NCI-H345 treated with DMSO at 0.1 percent for 48 hours (cell line): ENCODE measurements at regions not wholly inside any gene's neighbourhood (a gene's known extent, or its start where the extent isn't known, plus 50 kb on each side); places are given as distances from the start of the nearest gene placed in this dataset.
"Not testable (repeated sequence)": the region's sequence is repeated elsewhere in the genome, so short reads cannot be mapped to it uniquely, and the experiment has no call there.

Experiments
- DNase-seq: peaks from one replicate; lab custom pipeline; 2025; ENCODE audit not compliant: unreplicated experiment; lab: John Stamatoyannopoulos, UW

- DNase-seq = no peak
Measured at GRCh38 chr6:130603391-130603790, 223.8 kb upstream of the SMLR1 start.

DNA sequence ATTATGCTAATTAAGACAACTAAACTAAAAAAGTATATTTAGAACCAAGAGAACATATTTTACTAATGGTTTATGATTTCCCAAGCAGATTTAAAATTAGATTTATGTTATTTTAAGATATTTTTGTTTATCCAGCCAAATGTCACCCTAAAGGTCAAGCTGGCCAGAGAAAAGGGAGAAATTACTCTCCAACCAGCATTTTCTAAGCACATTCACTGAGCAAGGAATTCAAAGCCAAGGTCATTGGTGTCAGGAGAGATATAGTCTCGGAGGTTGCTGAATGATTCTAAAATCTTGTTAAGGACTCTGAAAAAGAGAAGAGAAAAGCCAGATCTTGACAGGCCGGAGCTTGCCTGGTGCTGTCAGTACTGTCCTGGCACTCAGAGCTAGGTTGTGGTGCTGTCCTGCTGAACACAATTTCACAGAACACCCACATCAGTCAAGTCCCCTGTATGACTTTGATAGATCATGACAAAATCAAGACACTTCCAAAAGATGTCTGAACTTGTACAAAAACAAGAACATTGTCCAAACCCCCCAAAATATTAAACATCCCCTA lies 222.3 kb upstream of the SMLR1 start:
- no peak for DNase-seq

DNA sequence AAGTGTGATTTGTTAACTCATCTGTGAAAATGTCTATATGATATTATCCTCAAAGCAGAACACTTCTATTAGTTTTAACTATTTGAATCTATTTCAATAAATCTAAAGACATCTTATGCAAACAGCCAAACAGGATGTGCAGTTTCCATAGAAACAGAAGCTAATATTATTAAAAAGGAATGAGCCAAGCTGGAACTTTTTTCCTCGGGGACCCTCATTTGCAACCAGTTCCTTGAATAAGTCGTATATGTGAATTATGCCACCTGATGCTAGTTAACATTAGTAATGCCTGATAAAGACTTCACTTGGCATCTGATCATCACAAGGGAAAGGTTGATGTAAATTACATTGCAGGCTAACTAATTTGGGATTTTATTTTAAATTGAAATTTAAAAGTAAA lies 216.9 kb upstream of the SMLR1 start:
- DNase-seq = no peak

GRCh38 chr6:130611366-130611765 lies 215.8 kb upstream of the SMLR1 start:
- no peak for DNase-seq

- DNase-seq = no peak
Measured at GRCh38 chr6:130613176-130613575, 214.0 kb upstream of the SMLR1 start.

DNA sequence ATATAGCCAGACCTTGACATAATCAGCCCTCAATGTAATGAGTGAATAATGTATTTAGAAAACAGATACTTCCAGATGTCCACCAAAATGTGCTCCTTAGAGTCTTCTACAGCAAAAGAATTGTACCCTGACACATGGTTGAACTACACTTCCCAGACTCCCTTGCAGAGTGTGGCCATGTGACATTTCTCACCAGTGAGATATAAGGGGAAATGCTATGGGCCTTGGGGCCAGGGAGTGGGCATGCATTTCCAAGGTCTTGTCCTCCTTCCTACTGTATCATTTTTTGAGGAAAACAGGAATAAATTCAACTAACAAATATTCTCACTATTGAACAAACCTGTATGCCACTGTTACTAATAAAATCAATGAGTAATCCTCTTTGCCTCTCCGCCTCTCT lies 211.4 kb upstream of the SMLR1 start:
- DNase-seq = no peak

GRCh38 chr6:130617658-130618057 lies 209.5 kb upstream of the SMLR1 start:
- no peak for DNase-seq

DNA sequence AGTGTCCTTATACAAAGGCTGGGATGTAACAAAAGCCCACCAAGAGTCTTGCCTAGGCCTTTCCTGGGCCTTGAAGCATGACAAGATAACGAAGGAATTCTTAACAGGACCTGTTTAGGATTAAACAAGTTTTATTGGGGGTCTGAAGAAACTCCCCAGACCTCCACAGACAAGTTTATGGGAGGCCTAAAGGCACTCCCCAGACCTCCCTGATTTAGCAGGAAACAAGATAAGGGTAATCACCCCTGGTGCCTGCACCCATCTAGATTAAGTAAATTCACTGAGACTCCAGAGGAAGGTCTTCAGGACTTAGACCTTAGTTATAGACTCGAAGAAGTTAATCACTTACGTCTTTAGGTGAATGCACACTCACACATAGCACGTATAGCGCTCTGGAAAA lies 208.4 kb upstream of the SMLR1 start:
- DNase-seq = not testable (repeated sequence)

GRCh38 chr6:130620338-130620781 lies 206.8 kb upstream of the SMLR1 start:
- no peak for DNase-seq

DNA sequence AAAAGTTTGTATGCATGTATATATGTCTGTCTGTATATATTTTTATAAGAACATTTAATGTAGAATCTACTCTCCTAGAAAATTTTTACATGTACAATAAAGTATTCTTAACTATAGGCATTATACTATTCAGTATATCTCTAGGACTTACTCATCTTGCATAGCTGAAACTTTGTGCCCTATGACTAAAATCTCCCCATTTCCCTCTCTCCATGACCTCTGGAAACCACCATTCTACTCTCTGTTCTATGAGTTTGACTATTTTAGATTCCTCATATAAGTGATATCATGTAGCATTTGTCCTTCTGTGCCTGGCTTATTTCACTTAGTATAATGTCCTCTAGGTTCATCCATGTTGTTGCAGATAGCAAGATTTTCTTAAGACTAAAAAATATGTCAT lies 205.1 kb upstream of the SMLR1 start:
- no peak for DNase-seq

DNA sequence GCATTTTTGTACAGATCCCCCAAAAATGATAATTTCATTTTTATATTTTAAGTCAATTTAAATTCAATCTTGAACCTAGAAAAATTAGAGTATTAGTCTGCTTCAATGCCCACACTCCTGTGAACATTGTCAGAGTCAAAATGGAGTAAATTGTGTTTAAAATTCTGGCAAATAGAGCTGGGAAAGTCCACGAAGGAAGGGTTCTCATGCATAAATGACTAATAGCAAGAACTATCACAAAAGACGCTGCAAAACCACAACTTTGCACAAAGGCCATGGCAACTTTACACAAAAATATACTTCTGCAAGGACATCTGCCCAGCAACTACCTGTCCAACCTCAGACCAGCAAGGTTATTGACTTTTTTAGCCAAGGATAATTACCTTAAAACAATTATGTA lies 203.2 kb upstream of the SMLR1 start:
- no peak for DNase-seq

GRCh38 chr6:130625825-130626527 lies 201.2 kb upstream of the SMLR1 start:
- DNase-seq = no peak

- no peak for DNase-seq
Measured at GRCh38 chr6:130628862-130629261, 198.3 kb upstream of the SMLR1 start.

DNA sequence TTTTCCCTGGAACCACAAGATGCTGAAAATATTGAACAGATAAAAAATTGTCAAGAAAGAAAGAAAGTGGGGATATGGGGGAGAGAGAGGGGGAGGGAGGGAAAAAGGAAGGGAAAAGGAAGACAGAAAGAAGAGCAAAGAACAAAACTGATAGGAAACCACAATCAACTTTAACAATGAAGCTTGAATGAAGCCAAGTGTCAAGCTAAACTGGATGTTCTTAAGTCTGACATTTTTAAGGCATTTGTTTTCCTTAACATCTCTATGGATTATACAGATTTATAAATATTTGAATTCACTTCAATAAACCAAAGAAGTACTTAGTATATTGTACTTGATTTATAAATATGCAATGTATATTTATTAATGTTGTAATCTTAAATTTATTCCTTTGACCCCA lies 197.6 kb upstream of the SMLR1 start:
- no peak for DNase-seq

DNA sequence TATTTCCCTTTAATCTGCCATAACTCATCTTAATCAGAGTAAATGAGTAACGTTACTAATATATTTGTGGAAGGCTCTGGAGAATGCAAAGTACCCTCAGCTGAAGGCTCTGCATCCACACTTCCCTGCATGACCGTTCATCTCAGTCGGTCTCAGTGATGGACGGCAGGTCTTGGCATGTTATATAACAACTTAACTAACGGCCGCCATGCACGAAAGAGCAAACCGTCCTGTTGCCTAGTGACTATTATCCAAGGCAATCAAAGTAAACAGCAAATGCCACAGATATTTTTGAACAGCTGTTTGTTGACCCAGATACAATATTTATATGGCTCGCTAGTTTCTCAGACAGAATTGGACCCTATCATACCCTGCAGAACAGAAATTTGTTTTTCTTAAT lies 194.9 kb upstream of the SMLR1 start:
- DNase-seq = no peak

GRCh38 chr6:130632897-130633296 lies 194.3 kb upstream of the SMLR1 start:
- no peak for DNase-seq

DNA sequence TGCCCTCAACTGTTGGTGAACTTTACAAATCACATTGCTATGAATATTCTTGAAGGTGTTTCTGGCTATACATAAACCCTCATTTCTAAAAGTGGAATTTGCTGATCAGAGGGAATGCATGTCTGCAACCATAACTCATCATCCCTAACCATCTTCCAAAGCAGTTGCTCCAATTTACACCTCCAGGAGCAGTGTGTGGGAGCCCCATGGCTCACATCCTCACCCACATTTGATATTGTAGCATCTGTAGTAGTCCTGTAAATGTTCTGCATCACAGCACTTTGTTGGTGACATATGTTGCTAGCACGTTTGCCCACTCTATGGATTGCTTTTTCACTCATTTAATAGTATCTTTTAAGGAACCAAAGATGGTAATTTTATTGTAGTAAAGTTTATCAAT lies 183.8 kb upstream of the SMLR1 start:
- DNase-seq = no peak

- DNase-seq = no peak
Measured at GRCh38 chr6:130644175-130644574, 183.0 kb upstream of the SMLR1 start.

DNA sequence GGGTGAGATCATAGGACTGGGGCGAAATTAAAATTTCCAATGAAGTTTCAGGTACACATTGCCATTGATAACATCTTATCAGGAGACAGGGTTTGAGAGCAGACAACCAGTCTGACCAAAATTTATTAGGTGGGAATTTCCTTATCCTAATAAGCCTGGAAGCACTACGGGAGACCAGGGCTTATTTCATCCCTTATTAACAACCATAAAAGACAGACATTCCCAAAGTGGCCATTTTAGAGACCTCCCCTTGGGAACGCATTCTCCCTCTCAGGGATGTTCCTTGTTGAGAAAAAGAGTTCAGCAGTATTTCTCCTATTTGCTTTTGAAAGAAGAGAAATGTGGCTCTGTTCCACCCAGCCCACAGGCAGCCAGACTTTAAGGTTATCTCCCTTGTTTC lies 182.4 kb upstream of the SMLR1 start:
- DNase-seq = not testable (repeated sequence)

DNA sequence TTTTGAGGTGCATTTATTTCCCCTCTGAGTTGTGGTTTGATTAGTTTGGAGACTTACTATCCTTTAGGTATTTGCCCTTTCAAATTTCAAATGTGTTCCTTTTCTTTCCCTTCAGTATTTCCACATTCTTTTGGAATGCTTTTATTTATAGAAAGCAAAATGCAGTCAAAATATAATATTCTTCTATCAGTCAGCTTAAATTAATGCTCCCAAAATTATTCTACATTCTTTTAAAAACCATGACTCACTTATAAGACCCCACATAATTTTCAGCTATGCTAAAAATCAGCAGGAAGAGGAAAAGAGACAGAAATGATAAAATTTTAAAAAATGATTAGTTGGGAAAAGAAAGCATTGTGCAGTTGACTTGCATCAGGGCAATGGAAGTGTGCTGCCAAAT lies 180.0 kb upstream of the SMLR1 start:
- DNase-seq = no peak

- no peak for DNase-seq
Measured at GRCh38 chr6:130655586-130655985, 171.6 kb upstream of the SMLR1 start.

GRCh38 chr6:130661077-130661476 lies 166.1 kb upstream of the SMLR1 start:
- no peak for DNase-seq

DNA sequence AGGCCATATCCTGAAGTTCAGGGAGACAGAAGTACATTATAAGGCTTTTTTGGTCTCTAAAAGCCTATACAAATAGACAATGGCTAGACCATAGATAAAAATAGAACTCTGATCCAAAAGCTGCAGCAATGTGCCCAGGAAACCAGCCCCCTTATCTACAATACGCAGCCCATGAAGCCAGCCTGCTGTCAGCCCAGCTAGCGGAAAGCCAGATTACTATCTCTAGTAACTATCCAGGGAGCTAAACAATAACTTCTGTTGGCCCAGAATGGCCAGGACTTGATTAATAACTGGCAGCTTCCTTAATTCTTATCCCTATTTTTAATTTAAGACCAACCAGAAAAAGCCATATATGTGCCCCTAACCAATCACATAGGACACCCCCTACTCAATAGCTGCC lies 160.4 kb upstream of the SMLR1 start:
- no peak for DNase-seq
